HEK293 (cell line): ENCODE measurements at regions not wholly inside any gene's neighbourhood (a gene's known extent, or its start where the extent isn't known, plus 50 kb on each side); places are given as distances from the start of the nearest gene placed in this dataset.

Experiments
- CTCF ChIA-PET: fragments of 350-600 bp; formaldehyde crosslinking; extraction: SDS; loops from one replicate; lab custom pipeline; 2021; ENCODE audit warnings: antibody characterized with exemption; lab: Yijun Ruan, JAX
- POLR2A ChIA-PET: fragments of 300-600 bp; formaldehyde crosslinking; extraction: SDS; loops from one replicate; lab custom pipeline; 2020; ENCODE audit warnings: antibody characterized with exemption, inconsistent platforms; lab: Yijun Ruan, JAX
- H3K27ac ChIP-seq: fragments of 200-500 bp; sonication (Bioruptor generic); 2 replicates; pipeline ENCODE4 v1.5.1; 2014; ENCODE audit warnings: low read depth, low read length, control low read depth, inconsistent platforms; ENCODE audit errors: extremely low read depth
- H3K36me3 ChIP-seq, 2 experiments: fragments of 200-500 bp in 1 of 2; sonication (Bioruptor generic) in 1 of 2; 1 replicate in 1 of 2; 2 replicates in 1 of 2; pipeline ENCODE4 v1.5.1; 2014 to 2017; ENCODE audit warnings: inconsistent platforms in 2 of 2, low read length in 2 of 2; ENCODE audit not compliant: control insufficient read depth in 2 of 2, insufficient read depth in 1 of 2
- H3K4me1 ChIP-seq: fragments of 200-500 bp; sonication (Bioruptor generic); 2 replicates; pipeline ENCODE4 v1.5.1; 2014; ENCODE audit warnings: mild to moderate bottlenecking, low read length, inconsistent platforms; ENCODE audit not compliant: control insufficient read depth, insufficient read depth
- H3K4me3 ChIP-seq: 2 replicates; pipeline ENCODE4 v1.5.1; 2011; ENCODE audit warnings: low read depth, mild to moderate bottlenecking, control low read depth, low read length, moderate library complexity
- H3K9me3 ChIP-seq: fragments of 200-500 bp; sonication (Bioruptor generic); 2 replicates; pipeline ENCODE4 v1.5.1; 2014; ENCODE audit warnings: low read depth, low read length, inconsistent platforms; ENCODE audit not compliant: control insufficient read depth, insufficient read depth
- KLF1 ChIP-seq: fragments of 450-650 bp; formaldehyde crosslinking; IDR thresholded peaks from 2 replicates; pipeline ENCODE4 v1.5.1; 2016; ENCODE audit warnings: missing biosample characterization, missing genetic modification characterization
- PRDM4 ChIP-seq: fragments of 450-650 bp; formaldehyde crosslinking; IDR thresholded peaks from 2 replicates; pipeline ENCODE4 v1.5.1; 2017; ENCODE audit warnings: missing biosample characterization, missing genetic modification characterization
- RBAK ChIP-seq: fragments of 450-650 bp; formaldehyde crosslinking; IDR thresholded peaks from 2 replicates; pipeline ENCODE4 v1.5.1; 2016; ENCODE audit warnings: missing biosample characterization, missing genetic modification characterization
- REPIN1 ChIP-seq: fragments of 450-650 bp; formaldehyde crosslinking; IDR thresholded peaks from 2 replicates; pipeline ENCODE4 v1.5.1; 2017; ENCODE audit warnings: missing biosample characterization, missing genetic modification characterization, low read depth
- WT1 ChIP-seq: fragments of 450-650 bp; formaldehyde crosslinking; IDR thresholded peaks from 2 replicates; pipeline ENCODE4 v1.5.1; 2016; ENCODE audit warnings: missing biosample characterization, missing genetic modification characterization
- ZBTB6 ChIP-seq: fragments of 450-650 bp; formaldehyde crosslinking; IDR thresholded peaks from 2 replicates; pipeline ENCODE4 v1.5.1; 2017; ENCODE audit warnings: missing biosample characterization, missing genetic modification characterization
- ZFP3 ChIP-seq: fragments of 450-650 bp; formaldehyde crosslinking; IDR thresholded peaks from 2 replicates; pipeline ENCODE4 v1.5.1; 2016; ENCODE audit warnings: low read depth, missing biosample characterization, missing genetic modification characterization
- ZNF132 ChIP-seq: fragments of 450-650 bp; formaldehyde crosslinking; IDR thresholded peaks from 2 replicates; pipeline ENCODE4 v1.5.1; 2017; ENCODE audit warnings: missing biosample characterization, missing genetic modification characterization, borderline replicate concordance
- ZNF133 ChIP-seq: fragments of 450-650 bp; formaldehyde crosslinking; IDR thresholded peaks from 2 replicates; pipeline ENCODE4 v1.5.1; 2016; ENCODE audit warnings: missing biosample characterization, missing genetic modification characterization
- ZNF16 ChIP-seq: fragments of 450-650 bp; formaldehyde crosslinking; IDR thresholded peaks from 2 replicates; pipeline ENCODE4 v1.5.1; 2016; ENCODE audit warnings: low read depth, missing biosample characterization, missing genetic modification characterization
- ZNF24 ChIP-seq: fragments of 450-650 bp; formaldehyde crosslinking; IDR thresholded peaks from 2 replicates; pipeline ENCODE4 v1.5.1; 2016; ENCODE audit warnings: missing biosample characterization, missing genetic modification characterization
- ZNF266 ChIP-seq: fragments of 450-650 bp; formaldehyde crosslinking; IDR thresholded peaks from 2 replicates; pipeline ENCODE4 v1.5.1; 2016; ENCODE audit warnings: missing biosample characterization, missing genetic modification characterization, low read depth
- ZNF366 ChIP-seq: fragments of 450-650 bp; formaldehyde crosslinking; conservative IDR thresholded peaks from 2 replicates; pipeline ENCODE4 v1.5.1; 2016; ENCODE audit warnings: missing biosample characterization, missing genetic modification characterization
- ZNF423 ChIP-seq: fragments of 450-650 bp; formaldehyde crosslinking; IDR thresholded peaks from 2 replicates; pipeline ENCODE4 v1.5.1; 2016; ENCODE audit warnings: missing biosample characterization, missing genetic modification characterization
- ZNF48 ChIP-seq: fragments of 450-650 bp; formaldehyde crosslinking; IDR thresholded peaks from 2 replicates; pipeline ENCODE4 v1.5.1; 2016; ENCODE audit warnings: missing biosample characterization, missing genetic modification characterization
- ZNF514 ChIP-seq: fragments of 450-650 bp; formaldehyde crosslinking; IDR thresholded peaks from 2 replicates; pipeline ENCODE4 v1.5.1; 2016; ENCODE audit warnings: missing biosample characterization, missing genetic modification characterization
- ZNF549 ChIP-seq: fragments of 450-650 bp; IDR thresholded peaks from 2 replicates; pipeline ENCODE4 v1.5.1; 2018; ENCODE audit warnings: missing biosample characterization, missing genetic modification characterization, mild to moderate bottlenecking, inconsistent platforms, moderate library complexity
- ZNF629 ChIP-seq: fragments of 450-650 bp; formaldehyde crosslinking; IDR thresholded peaks from 2 replicates; pipeline ENCODE4 v1.5.1; 2017; ENCODE audit warnings: missing biosample characterization, missing genetic modification characterization
- ZNF654 ChIP-seq: fragments of 450-650 bp; formaldehyde crosslinking; IDR thresholded peaks from 2 replicates; pipeline ENCODE4 v1.5.1; 2016; ENCODE audit warnings: low read depth, missing biosample characterization, missing genetic modification characterization
- ZNF664 ChIP-seq: fragments of 450-650 bp; formaldehyde crosslinking; IDR thresholded peaks from 2 replicates; pipeline ENCODE4 v1.5.1; 2016; ENCODE audit warnings: missing biosample characterization, missing genetic modification characterization
- ZNF76 ChIP-seq: fragments of 450-650 bp; formaldehyde crosslinking; IDR thresholded peaks from 2 replicates; pipeline ENCODE4; 2016; ENCODE audit warnings: low read depth, missing biosample characterization, missing genetic modification characterization, borderline replicate concordance
- ZSCAN4 ChIP-seq: fragments of 450-650 bp; formaldehyde crosslinking; IDR thresholded peaks from 2 replicates; pipeline ENCODE4 v1.5.1; 2017; ENCODE audit warnings: missing biosample characterization, missing genetic modification characterization
- TF ChIP-seq, protein P1 (sequence below): fragments of 450-650 bp; formaldehyde crosslinking; IDR thresholded peaks from 2 replicates; pipeline ENCODE4 v1.5.1; 2017; ENCODE audit warnings: missing biosample characterization, missing genetic modification characterization
- TF ChIP-seq, protein P2 (sequence below): fragments of 450-650 bp; formaldehyde crosslinking; IDR thresholded peaks from 2 replicates; pipeline ENCODE4 v1.5.1; 2016; ENCODE audit warnings: missing biosample characterization, missing genetic modification characterization

DNA sequence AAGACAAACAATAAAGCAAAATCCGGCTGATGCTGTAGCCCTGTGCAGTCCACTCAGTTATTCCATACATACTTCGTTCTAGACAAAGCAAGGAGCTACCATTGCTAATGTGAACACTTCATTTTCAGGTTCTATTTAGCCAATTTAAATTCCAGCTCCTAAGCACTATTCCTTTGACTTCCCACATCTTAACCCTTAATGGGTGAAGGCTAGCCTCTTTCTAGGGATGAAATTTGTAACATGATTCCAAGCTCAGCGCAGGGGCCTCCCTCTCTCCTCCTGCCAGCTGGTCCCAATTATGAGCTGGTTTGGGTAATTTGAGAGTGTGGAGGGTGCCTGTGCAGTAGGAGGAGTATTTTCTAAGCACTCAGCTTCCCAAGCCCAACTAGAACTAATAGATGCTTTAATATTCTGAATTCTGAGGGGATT lies 53.9 kb upstream of the PTGFRN start (continued):
- TF ChIP-seq PRDM4 (no peak), ZSCAN4 (tag by site-specific recombination) (no peak), REPIN1 (tag by site-specific recombination) (no peak), ZNF24 (tag by site-specific recombination) (peak; percentile 83; the same call in 1 of the 2 replicates), ZNF629 (peak; percentile 58; the same call in 1 of the 2 replicates), ZNF132 (no peak), RBAK (tag by site-specific recombination) (no peak)
- TF ChIP-seq, protein P1, sequence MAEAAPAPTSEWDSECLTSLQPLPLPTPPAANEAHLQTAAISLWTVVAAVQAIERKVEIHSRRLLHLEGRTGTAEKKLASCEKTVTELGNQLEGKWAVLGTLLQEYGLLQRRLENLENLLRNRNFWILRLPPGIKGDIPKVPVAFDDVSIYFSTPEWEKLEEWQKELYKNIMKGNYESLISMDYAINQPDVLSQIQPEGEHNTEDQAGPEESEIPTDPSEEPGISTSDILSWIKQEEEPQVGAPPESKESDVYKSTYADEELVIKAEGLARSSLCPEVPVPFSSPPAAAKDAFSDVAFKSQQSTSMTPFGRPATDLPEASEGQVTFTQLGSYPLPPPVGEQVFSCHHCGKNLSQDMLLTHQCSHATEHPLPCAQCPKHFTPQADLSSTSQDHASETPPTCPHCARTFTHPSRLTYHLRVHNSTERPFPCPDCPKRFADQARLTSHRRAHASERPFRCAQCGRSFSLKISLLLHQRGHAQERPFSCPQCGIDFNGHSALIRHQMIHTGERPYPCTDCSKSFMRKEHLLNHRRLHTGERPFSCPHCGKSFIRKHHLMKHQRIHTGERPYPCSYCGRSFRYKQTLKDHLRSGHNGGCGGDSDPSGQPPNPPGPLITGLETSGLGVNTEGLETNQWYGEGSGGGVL (tag by site-specific recombination) = 0 out of 2 replicates have a peak, but pooled peaks have one; percentile 33

DNA sequence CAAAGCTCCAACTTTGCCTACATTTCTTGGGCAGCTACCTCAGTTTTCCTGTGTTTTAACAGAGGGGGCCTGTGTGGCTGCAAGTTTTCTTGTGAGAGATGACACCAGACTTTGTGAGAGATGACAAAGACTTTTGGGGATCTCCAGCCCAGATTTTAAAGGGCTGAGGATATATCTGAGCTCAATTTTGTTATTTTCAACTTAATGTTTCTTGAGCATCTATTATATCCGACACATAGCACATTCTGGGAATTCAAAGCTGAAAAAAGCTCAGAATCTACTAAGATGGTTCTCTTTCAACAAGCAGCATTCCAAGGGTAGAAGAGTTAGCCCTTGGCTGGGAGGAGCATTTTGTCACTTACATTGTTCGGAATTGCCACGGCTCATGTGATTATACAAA lies 53.4 kb upstream of the PTGFRN start:
- Histone ChIP-seq H3K27ac (no peak overlapping the region), H3K9me3 (no peaks in the 10 kb centered on the region), H3K36me3 (no peaks in the 10 kb centered on the region), H3K4me1 (peaks cover 28% of the 10 kb centered on the region), H3K4me3 (no peak overlapping the region)
- no peak for TF ChIP-seq ZBTB6
- TF ChIP-seq ZNF664 = peak; percentile 92
- CTCF ChIA-PET = interaction anchor here (0.7 to 2.0 kb wide), 7 partner anchors 14 to 428 kb away, joined by 3 to 6 read pairs (median 4); no protein-coding TSS in a partner anchor
- POLR2A ChIA-PET = interaction anchor here (1.0 kb wide), 1 partner anchor 17 kb away, joined by 3 read pairs; no protein-coding TSS in a partner anchor

- ChIA-PET CTCF (interaction anchor here (0.5 to 1.4 kb wide), 3 partner anchors 21 to 132 kb away, joined by 4 to 5 read pairs (median 5); no protein-coding TSS in a partner anchor), POLR2A (no interaction called here)
- TF ChIP-seq ZNF133 (tag by site-specific recombination) (no peak), ZNF266 (tag by site-specific recombination) (no peak), ZNF16 (tag by site-specific recombination) (no peak), ZNF514 (tag by site-specific recombination) (no peak), ZNF549 (tag by site-specific recombination) (no peak), ZNF48 (tag by site-specific recombination) (no peak), ZNF654 (tag by site-specific recombination) (no peak), KLF1 (tag by site-specific recombination) (no peak), ZNF76 (tag by site-specific recombination) (no peak), WT1 (tag by site-specific recombination) (no peak), ZFP3 (no peak), ZNF366 (tag by site-specific recombination) (no peak), ZNF423 (tag by site-specific recombination) (no peak)
- TF ChIP-seq, protein P2, sequence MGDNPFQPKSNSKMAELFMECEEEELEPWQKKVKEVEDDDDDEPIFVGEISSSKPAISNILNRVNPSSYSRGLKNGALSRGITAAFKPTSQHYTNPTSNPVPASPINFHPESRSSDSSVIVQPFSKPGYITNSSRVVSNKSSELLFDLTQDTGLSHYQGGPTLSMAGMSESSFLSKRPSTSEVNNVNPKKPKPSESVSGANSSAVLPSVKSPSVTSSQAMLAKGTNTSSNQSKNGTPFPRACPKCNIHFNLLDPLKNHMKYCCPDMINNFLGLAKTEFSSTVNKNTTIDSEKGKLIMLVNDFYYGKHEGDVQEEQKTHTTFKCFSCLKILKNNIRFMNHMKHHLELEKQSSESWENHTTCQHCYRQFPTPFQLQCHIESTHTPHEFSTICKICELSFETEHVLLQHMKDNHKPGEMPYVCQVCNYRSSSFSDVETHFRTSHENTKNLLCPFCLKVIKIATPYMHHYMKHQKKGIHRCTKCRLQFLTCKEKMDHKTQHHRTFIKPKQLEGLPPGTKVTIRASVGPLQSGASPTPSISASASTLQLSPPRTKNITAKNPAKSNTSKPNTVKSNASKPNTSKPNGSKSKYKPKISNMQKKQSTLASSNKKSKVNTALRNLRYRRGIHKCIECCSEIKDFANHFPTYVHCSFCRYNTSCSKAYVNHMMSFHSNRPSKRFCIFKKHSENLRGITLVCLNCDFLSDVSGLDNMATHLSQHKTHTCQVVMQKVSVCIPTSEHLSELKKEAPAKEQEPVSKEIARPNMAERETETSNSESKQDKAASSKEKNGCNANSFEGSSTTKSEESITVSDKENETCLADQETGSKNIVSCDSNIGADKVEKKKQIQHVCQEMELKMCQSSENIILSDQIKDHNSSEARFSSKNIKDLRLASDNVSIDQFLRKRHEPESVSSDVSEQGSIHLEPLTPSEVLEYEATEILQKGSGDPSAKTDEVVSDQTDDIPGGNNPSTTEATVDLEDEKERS = no peak
Observed at GRCh38 chr1:116857092-116857491, 52.6 kb upstream of the PTGFRN start.

More at GRCh38 chr1:116857092-116857491, 52.6 kb upstream of the PTGFRN start:
- H3K27ac ChIP-seq = no peak overlapping the region
- peaks cover 28% of the 10 kb centered on the region for H3K4me1 ChIP-seq
- H3K36me3 ChIP-seq = no peaks in the 10 kb centered on the region
- no peaks in the 10 kb centered on the region for H3K9me3 ChIP-seq
- H3K4me3 ChIP-seq = no peak overlapping the region
